ENCODE measurements at regions not wholly inside any gene's neighbourhood (a gene's known extent, or its start where the extent isn't known, plus 50 kb on each side); places are given as distances from the start of the nearest gene placed in this dataset.
"Not testable (repeated sequence)": the region's sequence is repeated elsewhere in the genome, so short reads cannot be mapped to it uniquely, and the experiment has no call there.

- TF ChIP-seq CTCF (IDR thresholded peaks at IDR 0.05; ENCODE audit: insufficient read depth, missing control alignments) = no peak
- DNase-seq (ENCODE audit: insufficient read length, low spot score) (no peak), FAIRE-seq (no peak)
Measured at GRCh38 chr14:88983755-88984154, 159.3 kb downstream of the TTC8 start.

- TF ChIP-seq CTCF (IDR thresholded peaks at IDR 0.05; ENCODE audit: insufficient read depth, missing control alignments) = no peak
- no peak for FAIRE-seq
- no peak for DNase-seq (ENCODE audit: insufficient read length, low spot score)
Measured at GRCh38 chr14:88985654-88986053, 161.2 kb downstream of the TTC8 start.

GRCh38 chr14:88986146-88986841, 161.8 kb downstream of the TTC8 start:
- DNase-seq (ENCODE audit: insufficient read length, low spot score) = no peak
- TF ChIP-seq CTCF (IDR thresholded peaks at IDR 0.05; ENCODE audit: insufficient read depth, missing control alignments) = no peak
- FAIRE-seq = no peak

DNA sequence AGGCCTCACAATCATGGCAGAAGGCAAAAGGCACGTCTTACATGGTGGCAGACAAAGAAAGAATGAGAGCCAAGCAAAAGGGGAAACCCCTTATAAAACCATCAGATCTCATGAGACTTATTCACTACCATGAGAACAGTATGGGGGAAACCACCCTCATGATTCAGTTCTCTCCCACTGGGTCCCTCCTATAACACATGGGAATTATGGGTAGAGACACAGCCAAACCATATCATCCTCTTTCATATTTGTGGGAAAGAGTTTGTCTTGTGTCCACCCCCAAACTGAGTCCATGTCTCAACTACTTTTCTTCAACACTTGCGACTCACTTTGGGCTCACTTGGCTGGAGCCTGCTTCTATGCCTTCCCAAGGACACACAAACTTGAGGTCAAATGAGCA, 162.5 kb downstream of the TTC8 start:
- FAIRE-seq = not testable (repeated sequence)

DNA sequence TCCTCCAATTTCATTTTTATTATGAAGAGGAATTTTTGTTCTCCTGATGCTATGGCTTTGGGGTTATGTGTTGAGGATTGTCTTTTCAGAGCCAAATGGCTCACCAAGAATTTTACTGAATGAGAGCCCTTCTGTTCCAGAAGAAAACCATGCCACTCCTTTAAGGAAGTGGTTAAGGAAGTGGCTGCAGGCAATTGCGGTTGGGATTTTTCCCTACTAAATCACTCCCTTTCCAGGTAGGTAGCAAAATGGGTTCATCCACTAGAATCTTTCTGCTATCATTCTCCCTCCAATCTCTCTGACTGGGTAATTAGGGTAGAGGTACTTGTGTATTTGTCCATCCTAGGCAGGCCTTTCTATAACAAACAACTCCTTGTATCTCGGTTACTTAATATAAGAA, 163.1 kb downstream of the TTC8 start:
- no peak for TF ChIP-seq CTCF (IDR thresholded peaks at IDR 0.05; ENCODE audit: insufficient read depth, missing control alignments)
- FAIRE-seq = no peak
- no peak for DNase-seq (ENCODE audit: insufficient read length, low spot score)

More for the DNA sequence above, 162.5 kb downstream of the TTC8 start:
- not testable (repeated sequence) for DNase-seq (ENCODE audit: insufficient read length, low spot score)

- no peak for FAIRE-seq
- no peak for TF ChIP-seq CTCF (IDR thresholded peaks at IDR 0.05; ENCODE audit: insufficient read depth, missing control alignments)
- DNase-seq (ENCODE audit: insufficient read length, low spot score) = no peak
Measured at GRCh38 chr14:88989911-88990310, 165.5 kb downstream of the TTC8 start.

GRCh38 chr14:88990856-88991255, 166.4 kb downstream of the TTC8 start:
- DNase-seq (ENCODE audit: insufficient read length, low spot score) (no peak), FAIRE-seq (no peak)
- no peak for TF ChIP-seq CTCF (IDR thresholded peaks at IDR 0.05; ENCODE audit: insufficient read depth, missing control alignments)

- FAIRE-seq (no peak), DNase-seq (ENCODE audit: insufficient read length, low spot score) (no peak)
- TF ChIP-seq CTCF (IDR thresholded peaks at IDR 0.05; ENCODE audit: insufficient read depth, missing control alignments) = no peak
Measured at GRCh38 chr14:88992011-88992410, 167.6 kb downstream of the TTC8 start.

Data from D721Med (cell line).